GM12878 (cell line): ENCODE measurements at regions not wholly inside any gene's neighbourhood (a gene's known extent, or its start where the extent isn't known, plus 50 kb on each side); places are given as distances from the start of the nearest gene placed in this dataset.
A peak's percentile ranks its signal among the peaks of the same experiment; 100 is the strongest.

Experiments used
- ATAC-seq: fragments of 200-7000 bp; cut with Tn5 transposase; 3 replicates; pipeline ENCODE4 v1.9.1; 2020; ENCODE audit warnings: mild to moderate bottlenecking, moderate library complexity
- BruUV-seq: library from RNA; stranded (reverse); fragments of 400-500 nt; replicated peaks from 2 replicates; lab custom pipeline; 2021; lab: Mats Ljungman, UMichigan
- CTCF ChIA-PET: fragments of 300-600 bp; sonication (Branson Sonifier 250); formaldehyde crosslinking; extraction: SDS; loops from one replicate; lab custom pipeline; 2021; ENCODE audit warnings: inconsistent platforms; lab: Yijun Ruan, JAX
- POLR2A ChIA-PET: fragments of 350-600 bp; formaldehyde crosslinking; extraction: SDS; loops from one replicate; lab custom pipeline; 2021; ENCODE audit warnings: inconsistent platforms; lab: Charles Lee
- RAD21 ChIA-PET: fragments of 300-600 bp; sonication (Branson Sonifier 250); formaldehyde crosslinking; loops from one replicate; lab custom pipeline; 2023; ENCODE audit warnings: antibody characterized with exemption; ENCODE audit not compliant: unreplicated experiment; lab: Charles Lee
- SMC1A ChIA-PET: fragments of 300-600 bp; sonication (Branson Sonifier 250); formaldehyde crosslinking; loops from one replicate; lab custom pipeline; 2023; ENCODE audit not compliant: unreplicated experiment, uncharacterized antibody; lab: Charles Lee
- DNase-seq: peaks from one replicate; pipeline ENCODE4 v3.0.0-alpha.2; 2011; ENCODE audit warnings: low read depth, low spot score
- FAIRE-seq: peaks from 3 replicates; lab custom pipeline; 2011; peaks lifted over from hg19 to GRCh38; lab: Jason Lieb, UNC
- H2AFZ ChIP-seq: 2 replicates; pipeline ENCODE4 v1.6.0; 2011; ENCODE audit warnings: low read depth, low read length, control low read depth; ENCODE audit not compliant: control insufficient read depth
- H3K27ac ChIP-seq: 2 replicates; pipeline ENCODE4 v1.5.1; 2011; ENCODE audit warnings: control low read depth; ENCODE audit not compliant: control insufficient read depth, insufficient read depth
- H3K27me3 ChIP-seq, 2 experiments: replicated peaks in 1 of 2; 2 replicates each; pipeline versions ENCODE4 v1.6.0 to v1.6.1; 2011; ENCODE audit warnings: low read length in 1 of 2; ENCODE audit not compliant: control insufficient read depth in 2 of 2, insufficient read depth in 2 of 2
- H3K36me3 ChIP-seq, 2 experiments: 2 replicates each; pipeline ENCODE4 v1.5.1; 2011; ENCODE audit warnings: low read length in 1 of 2; ENCODE audit not compliant: control insufficient read depth in 2 of 2, insufficient read depth in 2 of 2
- H3K4me1 ChIP-seq: 2 replicates; pipeline ENCODE4 v1.6.1; 2011; ENCODE audit warnings: mild to moderate bottlenecking, low read length, moderate library complexity, mixed read lengths; ENCODE audit not compliant: control insufficient read depth, insufficient read depth
- H3K4me2 ChIP-seq: 2 replicates; pipeline ENCODE4 v1.6.0; 2011; ENCODE audit warnings: control low read depth; ENCODE audit not compliant: control insufficient read depth, insufficient read depth
- H3K4me3 ChIP-seq: fragments of 200-600 bp; sonication (generic); 2 replicates; pipeline ENCODE4 v1.5.1; 2016
- H3K79me2 ChIP-seq: 2 replicates; pipeline ENCODE4 v1.6.0; 2011; ENCODE audit warnings: low read length; ENCODE audit not compliant: control insufficient read depth, insufficient read depth
- H3K9ac ChIP-seq: 2 replicates; pipeline ENCODE4 v1.8.0; 2011; ENCODE audit warnings: low read length, control low read depth, mixed read lengths; ENCODE audit not compliant: control insufficient read depth, insufficient read depth
- H3K9me3 ChIP-seq: replicated peaks from 3 replicates; pipeline ENCODE4 v1.5.1; 2011; ENCODE audit warnings: mild to moderate bottlenecking, low read length; ENCODE audit not compliant: control insufficient read depth, insufficient read depth
- H4K20me1 ChIP-seq: 2 replicates; pipeline ENCODE4 v1.6.0; 2011; ENCODE audit not compliant: control insufficient read depth, insufficient read depth
- BMI1 ChIP-seq: fragments of 450-650 bp; IDR thresholded peaks from 2 replicates; pipeline ENCODE4 v1.6.1; 2016; ENCODE audit warnings: mild to moderate bottlenecking, moderate library complexity, borderline replicate concordance
- BRCA1 ChIP-seq: IDR thresholded peaks from 2 replicates; pipeline ENCODE4 v1.6.1; 2011; ENCODE audit warnings: low read depth, low read length, improper control_type of control experiment
- IKZF1 ChIP-seq: fragments of 450-650 bp; conservative IDR thresholded peaks from 2 replicates; pipeline ENCODE4 v1.6.1; 2017; ENCODE audit warnings: antibody characterized with exemption, mild to moderate bottlenecking
- IKZF2 ChIP-seq, 2 experiments: fragments of 450-650 bp; IDR thresholded peaks; 2 replicates each; pipeline ENCODE4 v1.6.1; 2017; ENCODE audit warnings: mild to moderate bottlenecking in 2 of 2, moderate library complexity in 2 of 2
- NFXL1 ChIP-seq: fragments of 450-650 bp; IDR thresholded peaks from 2 replicates; pipeline ENCODE4 v1.6.1; 2017; ENCODE audit warnings: antibody characterized with exemption, mild to moderate bottlenecking, borderline replicate concordance
- NFYA ChIP-seq: IDR thresholded peaks from 2 replicates; pipeline ENCODE4 v1.6.1; 2011; ENCODE audit warnings: low read depth, mild to moderate bottlenecking, low read length, improper control_type of control experiment, borderline replicate concordance
- PAX8 ChIP-seq: fragments of 450-650 bp; IDR thresholded peaks from 2 replicates; pipeline ENCODE4 v1.6.1; 2017; ENCODE audit warnings: mild to moderate bottlenecking, moderate library complexity
- RELA ChIP-seq: fragments of 450-650 bp; IDR thresholded peaks from 2 replicates; pipeline ENCODE4 v1.8.0; 2014; ENCODE audit warnings: borderline replicate concordance; ENCODE audit not compliant: partially characterized antibody
- RFX5 ChIP-seq: IDR thresholded peaks from 2 replicates; pipeline ENCODE4 v1.6.1; 2011; ENCODE audit warnings: low read depth, low read length, improper control_type of control experiment
- SIN3A ChIP-seq: IDR thresholded peaks from 2 replicates; pipeline ENCODE4 v1.6.1; 2012; ENCODE audit warnings: low read depth, low read length, improper control_type of control experiment
- SMAD1 ChIP-seq: fragments of 450-650 bp; IDR thresholded peaks from 2 replicates; pipeline ENCODE4 v1.6.1; 2018; ENCODE audit warnings: mild to moderate bottlenecking, low read depth; ENCODE audit not compliant: partially characterized antibody
- SMARCA5 ChIP-seq: fragments of 450-650 bp; IDR thresholded peaks from 2 replicates; pipeline ENCODE4 v1.6.1; 2017; ENCODE audit warnings: mild to moderate bottlenecking
- ZNF687 ChIP-seq: fragments of 450-650 bp; IDR thresholded peaks from 2 replicates; pipeline ENCODE4 v1.6.1; 2017; ENCODE audit warnings: mild to moderate bottlenecking, moderate library complexity
- ZSCAN29 ChIP-seq: fragments of 450-650 bp; IDR thresholded peaks from 2 replicates; pipeline ENCODE4 v1.6.1; 2017; ENCODE audit warnings: mild to moderate bottlenecking, moderate library complexity
- WGBS: methylation state at CpG from one replicate; pipeline ENCODE4 v1.1.6; 2016; ENCODE audit warnings: low lambda C conversion rate; ENCODE audit not compliant: insufficient replicate concordance, insufficient coverage; ENCODE audit errors: missing lambda C conversion rate; 5-methylcytosine and 5-hydroxymethylcytosine counted together
- in situ Hi-C: fragments of 300-500 bp; cut with MboI; formaldehyde crosslinking; loops from 9 replicates; pipeline ENCODE4 v1.14.3; 2018; ENCODE audit warnings: mixed read lengths
- intact Hi-C: fragments of 100-400 bp; cut with micrococcal nuclease; formaldehyde crosslinking; loops from one replicate; pipeline ENCODE4 v1.14.2; 2022; ENCODE audit not compliant: unreplicated experiment
- TF ChIP-seq, protein P1 (sequence below): fragments of 450-650 bp; IDR thresholded peaks from 2 replicates; pipeline ENCODE4 v1.6.1; 2017; ENCODE audit warnings: mild to moderate bottlenecking, low read depth, inconsistent platforms; ENCODE audit not compliant: poor library complexity, severe bottlenecking
- TF ChIP-seq, protein P2 (sequence below): fragments of 450-650 bp; IDR thresholded peaks from 2 replicates; pipeline ENCODE4 v1.6.1; 2017; ENCODE audit warnings: low read depth, mild to moderate bottlenecking, moderate library complexity

DNA sequence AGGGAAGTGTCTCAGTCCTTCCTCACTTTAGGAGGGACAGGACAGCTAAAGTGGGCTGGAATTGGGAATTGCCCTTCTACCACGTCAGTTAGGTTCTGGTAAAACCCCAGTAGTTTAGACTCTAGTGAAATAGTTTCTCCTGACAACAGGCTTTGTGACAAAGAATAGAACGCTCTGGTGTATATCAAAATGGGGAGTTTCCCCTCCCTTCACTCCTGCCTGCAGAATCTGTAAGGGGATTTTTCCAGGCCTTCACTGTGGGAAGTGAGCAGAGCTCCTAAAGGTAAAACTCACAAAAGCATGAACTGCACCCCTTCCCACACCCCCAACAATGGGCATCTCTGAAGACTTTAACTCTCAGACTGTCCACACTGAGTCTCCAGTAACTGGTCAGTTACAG lies 460.9 kb upstream of the LRRC4C start:
- no peak for TF ChIP-seq SMAD1
- no peak for TF ChIP-seq SMARCA5
- no peak for TF ChIP-seq RFX5
- peak; percentile 33 for TF ChIP-seq RELA
- no peak for TF ChIP-seq BMI1
- TF ChIP-seq ZNF687: no peak
- TF ChIP-seq, protein P1, sequence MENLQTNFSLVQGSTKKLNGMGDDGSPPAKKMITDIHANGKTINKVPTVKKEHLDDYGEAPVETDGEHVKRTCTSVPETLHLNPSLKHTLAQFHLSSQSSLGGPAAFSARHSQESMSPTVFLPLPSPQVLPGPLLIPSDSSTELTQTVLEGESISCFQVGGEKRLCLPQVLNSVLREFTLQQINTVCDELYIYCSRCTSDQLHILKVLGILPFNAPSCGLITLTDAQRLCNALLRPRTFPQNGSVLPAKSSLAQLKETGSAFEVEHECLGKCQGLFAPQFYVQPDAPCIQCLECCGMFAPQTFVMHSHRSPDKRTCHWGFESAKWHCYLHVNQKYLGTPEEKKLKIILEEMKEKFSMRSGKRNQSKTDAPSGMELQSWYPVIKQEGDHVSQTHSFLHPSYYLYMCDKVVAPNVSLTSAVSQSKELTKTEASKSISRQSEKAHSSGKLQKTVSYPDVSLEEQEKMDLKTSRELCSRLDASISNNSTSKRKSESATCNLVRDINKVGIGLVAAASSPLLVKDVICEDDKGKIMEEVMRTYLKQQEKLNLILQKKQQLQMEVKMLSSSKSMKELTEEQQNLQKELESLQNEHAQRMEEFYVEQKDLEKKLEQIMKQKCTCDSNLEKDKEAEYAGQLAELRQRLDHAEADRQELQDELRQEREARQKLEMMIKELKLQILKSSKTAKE: no peak
- no peak for TF ChIP-seq SIN3A
- TF ChIP-seq NFXL1: no peak
- peak; percentile 40 to 41; a peak in 3 of 4 replicates for TF ChIP-seq IKZF2 (IDR thresholded peaks at IDR 0.05)
- TF ChIP-seq NFYA: no peak
- no peak for TF ChIP-seq PAX8
- TF ChIP-seq, protein P2, sequence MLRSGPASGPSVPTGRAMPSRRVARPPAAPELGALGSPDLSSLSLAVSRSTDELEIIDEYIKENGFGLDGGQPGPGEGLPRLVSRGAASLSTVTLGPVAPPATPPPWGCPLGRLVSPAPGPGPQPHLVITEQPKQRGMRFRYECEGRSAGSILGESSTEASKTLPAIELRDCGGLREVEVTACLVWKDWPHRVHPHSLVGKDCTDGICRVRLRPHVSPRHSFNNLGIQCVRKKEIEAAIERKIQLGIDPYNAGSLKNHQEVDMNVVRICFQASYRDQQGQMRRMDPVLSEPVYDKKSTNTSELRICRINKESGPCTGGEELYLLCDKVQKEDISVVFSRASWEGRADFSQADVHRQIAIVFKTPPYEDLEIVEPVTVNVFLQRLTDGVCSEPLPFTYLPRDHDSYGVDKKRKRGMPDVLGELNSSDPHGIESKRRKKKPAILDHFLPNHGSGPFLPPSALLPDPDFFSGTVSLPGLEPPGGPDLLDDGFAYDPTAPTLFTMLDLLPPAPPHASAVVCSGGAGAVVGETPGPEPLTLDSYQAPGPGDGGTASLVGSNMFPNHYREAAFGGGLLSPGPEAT: peak; percentile 54; the same call in 1 of the 2 replicates
- TF ChIP-seq ZSCAN29: no peak
- TF ChIP-seq BRCA1: no peak
- TF ChIP-seq IKZF1: peak; percentile 68
- POLR2A ChIA-PET: interaction anchor here (1.0 kb wide), 1 partner anchor 29 kb away, joined by 5 read pairs; no protein-coding TSS in a partner anchor
- H3K27me3 ChIP-seq: no peaks in the 10 kb centered on the region
- intact Hi-C loops: no loop called here
- H4K20me1 ChIP-seq: no peaks in the 10 kb centered on the region
- SMC1A ChIA-PET: interaction anchor here (0.6 to 2.5 kb wide), 6 partner anchors 11 to 1498 kb away, joined by 3 to 12 read pairs (median 3); no protein-coding TSS in a partner anchor
- in situ Hi-C loops: no loop called here
- no peaks in the 10 kb centered on the region for H3K79me2 ChIP-seq
- no peak overlapping the region for H3K9ac ChIP-seq
- 0% methylated on average over 2 of the region's 2 CpGs for WGBS
- H3K4me2 ChIP-seq: no peak overlapping the region
- ATAC-seq (peak; percentile 79), DNase-seq (no peak), FAIRE-seq (no peak)
- H3K36me3 ChIP-seq: no peaks in the 10 kb centered on the region
- no peak overlapping the region for H3K4me3 ChIP-seq
- no peak overlapping the region for H2AFZ ChIP-seq
- no peaks in the 10 kb centered on the region for H3K4me1 ChIP-seq
- RAD21 ChIA-PET: interaction anchor here (1.1 to 1.7 kb wide), 2 partner anchors 28 to 62 kb away, joined by 5 to 6 read pairs; no protein-coding TSS in a partner anchor
- CTCF ChIA-PET: interaction anchor here (0.8 to 1.0 kb wide), 3 partner anchors 28 to 92 kb away, joined by 3 to 4 read pairs (median 3); no protein-coding TSS in a partner anchor
- no peaks in the 10 kb centered on the region for H3K9me3 ChIP-seq
- BruUV-seq: no TSS peak
- no peak overlapping the region for H3K27ac ChIP-seq
